ENCODE measurements at regions not wholly inside any gene's neighbourhood (a gene's known extent, or its start where the extent isn't known, plus 50 kb on each side); places are given as distances from the start of the nearest gene placed in this dataset.

DNA sequence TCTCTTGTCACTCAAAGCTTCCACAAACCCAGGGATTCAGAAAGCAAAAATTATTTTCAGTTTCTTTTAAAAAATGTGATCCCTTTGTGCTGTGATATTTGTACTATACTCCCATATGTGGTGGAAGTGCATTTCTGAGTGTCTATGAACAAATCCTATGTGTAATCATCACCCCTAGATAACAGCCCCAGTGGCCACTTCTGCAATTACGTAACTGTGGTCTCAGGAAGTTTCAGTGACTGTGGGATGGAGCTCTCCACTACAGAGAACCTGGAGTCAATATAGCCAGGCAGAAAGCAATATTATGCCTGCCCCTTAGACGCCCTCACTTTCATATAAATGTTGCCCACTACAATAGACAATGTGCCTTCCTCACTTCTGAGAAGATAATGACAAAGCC is 1101.7 kb upstream of the GHITM start:
- no peaks in the 10 kb centered on the region for H3K36me3 Mint-ChIP-seq (ENCODE audit: low read depth)
- peaks cover 8% of the 10 kb centered on the region for H3K27me3 Mint-ChIP-seq (ENCODE audit: low read depth)
- peaks cover 8% of the 10 kb centered on the region for H3K9me3 Mint-ChIP-seq (ENCODE audit: low read depth)
- H3K4me1 Mint-ChIP-seq (ENCODE audit: low read depth), result no peaks in the 10 kb centered on the region
- H3K27ac Mint-ChIP-seq (ENCODE audit: unreplicated experiment), result no peak overlapping the region
- H3K4me3 Mint-ChIP-seq (ENCODE audit: unreplicated experiment), result no peak overlapping the region
- TF ChIP-seq, protein P1, sequence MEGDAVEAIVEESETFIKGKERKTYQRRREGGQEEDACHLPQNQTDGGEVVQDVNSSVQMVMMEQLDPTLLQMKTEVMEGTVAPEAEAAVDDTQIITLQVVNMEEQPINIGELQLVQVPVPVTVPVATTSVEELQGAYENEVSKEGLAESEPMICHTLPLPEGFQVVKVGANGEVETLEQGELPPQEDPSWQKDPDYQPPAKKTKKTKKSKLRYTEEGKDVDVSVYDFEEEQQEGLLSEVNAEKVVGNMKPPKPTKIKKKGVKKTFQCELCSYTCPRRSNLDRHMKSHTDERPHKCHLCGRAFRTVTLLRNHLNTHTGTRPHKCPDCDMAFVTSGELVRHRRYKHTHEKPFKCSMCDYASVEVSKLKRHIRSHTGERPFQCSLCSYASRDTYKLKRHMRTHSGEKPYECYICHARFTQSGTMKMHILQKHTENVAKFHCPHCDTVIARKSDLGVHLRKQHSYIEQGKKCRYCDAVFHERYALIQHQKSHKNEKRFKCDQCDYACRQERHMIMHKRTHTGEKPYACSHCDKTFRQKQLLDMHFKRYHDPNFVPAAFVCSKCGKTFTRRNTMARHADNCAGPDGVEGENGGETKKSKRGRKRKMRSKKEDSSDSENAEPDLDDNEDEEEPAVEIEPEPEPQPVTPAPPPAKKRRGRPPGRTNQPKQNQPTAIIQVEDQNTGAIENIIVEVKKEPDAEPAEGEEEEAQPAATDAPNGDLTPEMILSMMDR (IDR thresholded peaks at IDR 0.05), result no peak
- no peak for DNase-seq (ENCODE audit: low spot score)

DNA sequence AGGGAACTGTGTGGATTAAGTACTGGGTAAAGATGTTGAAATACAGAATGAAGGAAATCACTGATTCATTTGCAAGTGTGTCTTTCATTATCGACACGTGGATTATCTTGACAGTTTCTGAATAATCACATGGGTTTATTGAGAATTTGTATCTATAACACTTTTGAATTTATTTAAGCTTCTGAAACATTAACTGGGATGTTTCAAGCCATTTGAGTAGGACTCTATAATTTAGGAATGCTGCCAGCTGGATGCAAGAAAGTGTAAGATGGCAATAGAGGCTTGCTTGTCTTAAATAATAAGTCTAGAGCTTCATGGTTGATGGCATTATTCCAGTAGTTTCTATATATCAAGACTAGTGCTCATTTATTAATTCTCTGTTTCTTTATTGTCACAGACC is 1100.7 kb upstream of the GHITM start:
- Mint-ChIP-seq H3K4me1 (ENCODE audit: low read depth) (no peaks in the 10 kb centered on the region), H3K36me3 (ENCODE audit: low read depth) (no peaks in the 10 kb centered on the region), H3K9me3 (ENCODE audit: low read depth) (peaks cover 8% of the 10 kb centered on the region), H3K4me3 (ENCODE audit: unreplicated experiment) (no peak overlapping the region), H3K27me3 (ENCODE audit: low read depth) (peaks cover 6% of the 10 kb centered on the region), H3K27ac (ENCODE audit: unreplicated experiment) (no peak overlapping the region)
- TF ChIP-seq, protein P1 (IDR thresholded peaks at IDR 0.05), result no peak
- no peak for DNase-seq (ENCODE audit: low spot score)

DNA sequence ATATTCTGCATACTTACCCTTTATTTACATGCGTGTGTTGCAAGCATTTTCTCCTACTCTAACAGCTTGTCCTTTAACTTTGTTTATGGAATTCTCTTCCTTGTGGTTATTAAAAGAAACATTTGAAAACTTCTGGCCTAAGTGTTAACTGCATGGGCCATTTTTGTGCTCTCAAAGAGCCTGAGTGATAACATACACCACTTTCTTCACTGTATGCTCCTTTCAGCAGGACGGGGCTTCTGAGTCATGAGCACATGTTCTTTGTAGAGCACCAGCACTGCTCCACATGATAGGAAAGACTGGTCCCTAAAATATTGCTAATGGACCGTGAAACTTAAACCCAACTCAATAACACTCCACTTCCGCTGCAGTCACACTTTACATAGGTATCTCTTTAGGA is 1093.6 kb upstream of the GHITM start:
- DNase-seq (ENCODE audit: low spot score), result no peak
- no peak overlapping the region for H3K4me3 Mint-ChIP-seq (ENCODE audit: unreplicated experiment)
- no peaks in the 10 kb centered on the region for H3K4me1 Mint-ChIP-seq (ENCODE audit: low read depth)
- H3K9me3 Mint-ChIP-seq (ENCODE audit: low read depth), result peaks cover 3% of the 10 kb centered on the region
- no peaks in the 10 kb centered on the region for H3K27me3 Mint-ChIP-seq (ENCODE audit: low read depth)
- no peak overlapping the region for H3K27ac Mint-ChIP-seq (ENCODE audit: unreplicated experiment)
- no peaks in the 10 kb centered on the region for H3K36me3 Mint-ChIP-seq (ENCODE audit: low read depth)
- TF ChIP-seq, protein P1 (IDR thresholded peaks at IDR 0.05), result no peak

DNA sequence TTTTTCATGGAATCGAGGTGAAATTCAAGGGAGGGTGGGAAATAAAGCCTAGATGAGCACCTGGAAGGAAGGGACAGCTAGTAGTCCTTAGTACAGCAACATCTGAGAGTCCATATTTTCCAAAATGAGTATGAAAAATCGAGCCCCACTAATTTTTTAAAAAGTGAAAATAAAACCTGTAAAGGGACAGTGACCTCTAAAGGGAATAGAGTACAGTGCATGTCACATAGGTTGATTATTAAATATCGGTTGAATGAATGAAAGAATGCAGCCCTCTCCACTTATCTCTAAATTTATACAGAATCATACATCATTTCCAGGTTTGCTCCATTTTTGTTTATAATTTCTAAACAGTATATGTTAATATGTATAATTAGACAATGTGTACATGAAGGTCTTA is 1088.5 kb upstream of the GHITM start:
- no peak for DNase-seq (ENCODE audit: low spot score)
- Mint-ChIP-seq H3K27ac (ENCODE audit: unreplicated experiment) (no peak overlapping the region), H3K9me3 (ENCODE audit: low read depth) (peaks cover under 1% of the 10 kb centered on the region), H3K27me3 (ENCODE audit: low read depth) (no peaks in the 10 kb centered on the region), H3K36me3 (ENCODE audit: low read depth) (no peaks in the 10 kb centered on the region), H3K4me3 (ENCODE audit: unreplicated experiment) (no peak overlapping the region), H3K4me1 (ENCODE audit: low read depth) (no peaks in the 10 kb centered on the region)
- TF ChIP-seq, protein P1 (IDR thresholded peaks at IDR 0.05), result peak; percentile 42

DNA sequence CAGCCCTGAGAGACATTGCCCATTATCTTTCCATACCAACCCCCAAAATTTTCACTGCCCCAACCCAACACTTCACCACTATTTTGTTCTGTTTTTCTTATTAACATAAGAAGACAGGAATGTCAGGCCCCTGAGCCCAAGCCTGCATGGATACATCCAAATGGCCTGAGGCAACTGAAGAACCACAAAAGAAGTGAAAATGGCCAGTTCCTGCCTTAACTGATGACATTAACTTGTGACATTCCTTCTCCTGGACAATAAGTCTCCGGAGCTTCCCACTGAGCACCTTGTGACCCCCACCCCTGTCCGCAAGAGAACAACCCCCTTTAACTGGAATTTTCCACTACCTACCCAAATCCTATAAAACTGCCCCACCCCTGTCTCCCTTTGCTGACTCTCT is 1076.4 kb upstream of the GHITM start:
- no peak overlapping the region for H3K27ac Mint-ChIP-seq (ENCODE audit: unreplicated experiment)
- H3K27me3 Mint-ChIP-seq (ENCODE audit: low read depth), result peaks cover 15% of the 10 kb centered on the region
- H3K9me3 Mint-ChIP-seq (ENCODE audit: low read depth), result no peaks in the 10 kb centered on the region
- H3K36me3 Mint-ChIP-seq (ENCODE audit: low read depth), result no peaks in the 10 kb centered on the region
- no peak for DNase-seq (ENCODE audit: low spot score)
- no peaks in the 10 kb centered on the region for H3K4me1 Mint-ChIP-seq (ENCODE audit: low read depth)
- TF ChIP-seq, protein P1 (IDR thresholded peaks at IDR 0.05), result no peak
- H3K4me3 Mint-ChIP-seq (ENCODE audit: unreplicated experiment), result no peak overlapping the region
